HG02571 (cell line): ENCODE measurements at regions not wholly inside any gene's neighbourhood (a gene's known extent, or its start where the extent isn't known, plus 50 kb on each side); places are given as distances from the start of the nearest gene placed in this dataset.
"Not testable (repeated sequence)": the region's sequence is repeated elsewhere in the genome, so short reads cannot be mapped to it uniquely, and the experiment has no call there.

ENCODE experiments used
- ATAC-seq: cut with Tn5 transposase; IDR thresholded peaks from one replicate; pipeline ENCODE4 v1.9.1; 2021; ENCODE audit warnings: mild to moderate bottlenecking, moderate library complexity; ENCODE audit not compliant: unreplicated experiment

DNA sequence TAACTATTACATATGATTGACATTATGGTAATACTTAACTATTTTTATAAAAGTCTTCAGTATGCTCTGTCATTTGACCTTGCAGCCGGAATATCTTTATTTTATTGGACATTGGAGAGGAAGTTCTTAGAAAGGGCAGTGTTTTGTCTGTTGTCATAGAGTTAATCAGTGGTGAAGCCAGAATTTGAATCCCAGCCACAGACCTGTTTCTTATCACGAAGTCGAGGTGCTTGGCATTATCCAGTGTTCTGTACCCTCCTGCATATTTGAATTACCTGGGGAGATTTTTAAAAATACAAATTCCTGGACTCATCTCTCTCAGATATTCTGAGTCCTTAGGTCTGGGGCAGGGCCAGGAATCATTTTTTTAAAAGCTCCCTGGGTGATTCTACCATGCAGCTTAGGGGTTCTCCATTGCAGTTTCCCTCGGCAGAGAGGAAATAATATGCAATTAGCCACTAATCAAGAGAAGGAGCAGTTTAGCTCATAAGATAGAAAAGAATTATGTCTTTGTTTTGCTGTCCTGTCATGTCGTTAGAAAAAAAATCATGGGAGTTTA is 195.6 kb upstream of the CFAP20DC start:
- ATAC-seq = no peak

DNA sequence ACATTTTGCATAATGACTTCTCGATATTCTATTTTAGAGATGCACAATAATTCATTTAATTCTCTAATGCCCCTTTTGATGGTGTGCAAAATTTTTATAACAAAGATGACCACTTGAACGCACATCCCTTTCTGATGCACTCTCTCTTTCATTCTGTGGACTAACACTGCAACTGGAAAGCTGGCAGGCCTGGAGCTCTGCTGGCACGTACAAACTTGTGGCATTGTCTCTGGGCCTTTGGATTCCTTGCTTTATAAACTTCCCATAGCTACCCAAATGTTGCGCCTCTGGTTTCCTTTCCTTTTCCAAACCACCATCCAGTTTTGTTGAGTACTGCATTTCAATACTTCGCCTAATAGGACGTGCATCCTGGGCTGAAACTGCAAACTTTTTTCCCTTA is 194.5 kb upstream of the CFAP20DC start:
- ATAC-seq = no peak

- ATAC-seq = no peak
Measured at GRCh38 chr3:59243476-59243875, 193.7 kb upstream of the CFAP20DC start.

DNA sequence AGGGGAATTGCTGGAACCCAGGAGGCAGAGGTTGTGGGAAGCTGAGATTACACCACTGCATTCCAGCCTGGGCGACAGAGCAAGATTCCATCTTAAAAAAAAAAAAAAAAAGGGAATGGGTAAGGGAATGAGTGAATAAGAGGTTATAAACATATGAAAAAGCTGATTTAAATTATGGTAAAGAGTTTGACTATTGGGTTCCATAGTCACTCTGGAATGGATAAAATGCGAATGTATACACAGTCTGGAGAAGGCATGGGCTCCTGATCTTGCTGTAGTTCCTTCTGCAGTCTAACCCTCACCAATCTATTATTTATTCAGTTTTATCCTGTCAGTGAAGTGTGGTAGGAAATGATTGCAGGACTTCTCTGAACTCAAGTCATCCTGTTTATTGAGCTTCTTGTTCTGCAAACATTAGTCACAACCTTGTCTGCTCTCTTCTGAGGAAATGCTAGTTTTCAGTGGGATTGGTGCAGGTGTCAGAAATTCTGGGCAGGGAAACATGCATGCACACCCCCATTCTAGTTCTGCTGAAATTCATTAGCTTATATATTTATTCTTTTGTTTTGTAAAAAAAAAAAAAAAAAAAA is 190.9 kb upstream of the CFAP20DC start:
- no peak for ATAC-seq

DNA sequence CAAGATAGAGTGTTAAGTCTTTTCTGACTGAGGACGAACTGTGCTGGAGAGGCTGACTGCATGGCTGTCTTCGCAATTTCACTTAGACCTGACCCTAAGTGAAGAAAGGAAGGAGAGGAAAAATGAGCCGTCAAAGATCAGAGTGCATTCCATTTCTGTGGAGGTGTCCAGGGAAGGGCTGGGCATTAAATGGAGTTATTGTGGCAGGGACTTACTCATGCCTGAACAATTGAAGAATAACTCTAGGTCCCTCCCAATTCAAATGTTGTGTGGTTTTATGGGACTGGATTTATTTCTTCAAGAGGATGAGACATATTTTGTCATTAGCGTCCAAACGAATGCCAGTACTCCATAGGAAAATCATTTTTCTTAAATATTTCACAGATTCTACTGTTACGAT is 187.3 kb upstream of the CFAP20DC start:
- no peak for ATAC-seq

DNA sequence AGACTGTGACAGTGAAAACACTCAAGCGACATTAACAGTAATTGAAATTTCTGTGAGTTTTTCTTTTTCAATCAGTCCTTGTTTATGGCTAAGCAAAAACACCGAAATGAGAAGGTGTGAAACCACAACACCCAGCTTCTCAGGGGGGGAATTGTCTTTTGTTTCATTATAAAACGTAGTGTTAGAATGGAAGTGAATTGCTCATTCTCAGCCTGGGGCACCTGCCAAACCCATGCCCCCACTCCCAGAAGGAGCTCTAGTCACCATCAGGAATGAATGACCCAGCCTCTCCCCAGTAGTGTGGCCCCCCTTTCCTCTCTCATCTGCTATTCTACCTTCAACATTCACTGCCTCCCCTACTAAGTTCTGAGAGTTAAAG is 185.8 kb upstream of the CFAP20DC start:
- no peak for ATAC-seq

- ATAC-seq = no peak
Measured at GRCh38 chr3:59234884-59235633, 185.2 kb upstream of the CFAP20DC start.

DNA sequence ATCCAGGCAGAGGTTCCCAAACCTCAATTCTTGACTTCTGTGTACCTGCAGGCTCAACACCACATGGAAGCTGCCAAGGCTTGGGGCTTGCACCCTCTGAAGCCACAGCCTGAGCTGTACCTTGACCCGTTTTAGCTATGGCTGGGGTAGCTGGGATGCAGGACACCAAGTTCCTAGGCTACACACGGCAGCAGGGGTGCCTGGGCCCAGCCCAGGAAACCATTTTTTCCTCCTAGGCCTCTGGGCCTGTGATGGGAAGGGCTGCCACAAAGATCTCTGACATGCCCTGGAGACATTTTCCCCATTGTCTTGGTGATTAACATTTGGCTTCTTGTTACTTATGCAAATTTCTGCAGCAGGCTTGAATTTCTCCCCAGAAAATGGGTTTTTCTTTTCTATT is 180.6 kb upstream of the CFAP20DC start:
- ATAC-seq = not testable (repeated sequence)

- no peak for ATAC-seq
Measured at GRCh38 chr3:59213860-59214259, 164.0 kb upstream of the CFAP20DC start.

DNA sequence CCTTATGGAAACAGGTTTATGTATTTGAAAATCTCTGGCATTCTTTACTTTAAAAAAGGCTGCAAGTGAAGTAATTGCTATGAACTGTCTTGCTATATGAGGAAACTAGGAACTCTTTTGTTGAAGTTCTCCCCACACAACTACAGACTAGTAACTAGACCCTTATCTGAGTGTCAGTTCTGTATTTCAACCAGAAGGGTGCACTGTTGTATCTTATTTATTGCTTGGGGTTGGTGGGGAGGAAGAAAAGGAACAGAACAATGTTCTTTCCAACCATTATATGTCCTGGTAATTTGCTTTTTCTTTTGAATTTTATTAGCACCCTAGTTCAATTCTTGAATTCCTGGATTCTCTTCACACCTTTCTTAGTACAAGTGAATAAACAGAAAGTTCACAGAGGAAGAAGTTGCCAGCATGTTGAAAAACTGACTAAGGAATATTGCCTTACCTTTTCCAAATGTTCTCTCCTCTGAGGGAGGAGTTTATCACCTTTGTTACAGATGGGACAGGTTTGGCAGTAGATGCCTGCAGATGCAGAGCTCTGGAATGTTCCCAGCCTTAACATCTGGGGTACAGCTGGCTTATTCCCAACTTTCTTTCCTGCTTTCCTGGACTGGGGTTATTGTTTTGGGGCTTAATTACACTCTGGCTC is 162.4 kb upstream of the CFAP20DC start:
- ATAC-seq = peak; percentile 72

- no peak for ATAC-seq
Measured at GRCh38 chr3:59210260-59210659, 160.4 kb upstream of the CFAP20DC start.

- ATAC-seq = no peak
Measured at GRCh38 chr3:59192473-59192872, 142.6 kb upstream of the CFAP20DC start.

- ATAC-seq = no peak
Measured at GRCh38 chr3:59191651-59192050, 141.8 kb upstream of the CFAP20DC start.

- no peak for ATAC-seq
Measured at GRCh38 chr3:59189939-59190338, 140.1 kb upstream of the CFAP20DC start.

GRCh38 chr3:59189526-59189925 is 139.7 kb upstream of the CFAP20DC start:
- no peak for ATAC-seq

DNA sequence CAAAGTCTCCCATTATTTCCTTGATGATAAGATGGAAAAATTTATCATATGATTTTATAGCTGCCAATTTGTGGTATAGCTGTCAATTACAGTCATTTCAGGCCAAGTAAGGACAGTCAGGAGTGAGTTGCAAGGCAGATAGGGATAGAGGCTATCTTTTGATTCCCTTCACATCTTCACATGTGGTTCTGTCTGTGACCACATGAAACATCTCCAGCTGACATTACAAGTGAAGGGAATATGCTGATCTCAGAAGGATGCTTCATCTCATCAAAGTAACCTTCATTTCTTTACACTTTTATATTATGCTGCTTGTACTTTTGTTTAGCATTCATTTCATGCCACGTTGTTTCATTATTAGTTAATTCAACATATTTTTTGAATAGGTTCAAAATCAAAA is 136.9 kb upstream of the CFAP20DC start:
- ATAC-seq = no peak

GRCh38 chr3:59185591-59186369 is 136.0 kb upstream of the CFAP20DC start:
- ATAC-seq = no peak

DNA sequence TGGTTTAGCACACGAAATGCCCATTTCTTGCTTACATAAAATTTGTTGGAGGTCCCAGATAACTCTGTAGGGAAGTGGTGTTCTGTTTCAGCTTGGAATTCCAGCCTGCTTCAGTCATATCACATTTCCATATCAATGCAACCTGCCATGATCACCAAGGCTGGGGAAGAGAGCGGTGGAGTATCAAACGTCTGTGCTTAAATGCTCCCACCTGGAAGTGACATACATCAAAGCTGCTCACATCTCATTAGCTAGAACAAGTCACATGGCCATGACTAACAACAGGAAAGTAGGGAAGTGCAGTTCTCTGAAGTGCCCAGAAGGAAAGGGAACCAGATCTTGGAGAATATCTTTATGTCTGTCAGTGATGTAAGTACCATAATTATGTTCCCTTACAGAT is 130.2 kb upstream of the CFAP20DC start:
- ATAC-seq = no peak

- no peak for ATAC-seq
Measured at GRCh38 chr3:59178698-59179097, 128.9 kb upstream of the CFAP20DC start.

DNA sequence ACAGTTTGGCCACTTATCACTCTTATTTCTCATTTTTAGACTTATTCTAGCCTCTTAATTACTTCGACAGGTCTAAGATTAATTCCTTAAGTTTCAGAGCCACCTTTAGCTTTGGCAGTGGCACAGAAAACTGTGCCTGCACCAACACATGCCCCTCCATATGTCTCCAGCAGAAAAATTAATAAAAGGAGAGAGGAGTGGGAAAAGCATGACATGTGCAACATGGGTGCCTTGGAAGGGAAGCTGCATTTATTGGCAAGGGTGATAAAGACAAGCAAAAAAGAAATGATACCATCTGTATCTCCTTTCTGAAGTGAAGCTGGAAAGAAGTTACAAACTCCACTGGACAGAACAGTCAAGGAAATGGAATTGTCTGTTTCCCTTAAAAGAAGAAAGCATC is 121.7 kb upstream of the CFAP20DC start:
- ATAC-seq = no peak

DNA sequence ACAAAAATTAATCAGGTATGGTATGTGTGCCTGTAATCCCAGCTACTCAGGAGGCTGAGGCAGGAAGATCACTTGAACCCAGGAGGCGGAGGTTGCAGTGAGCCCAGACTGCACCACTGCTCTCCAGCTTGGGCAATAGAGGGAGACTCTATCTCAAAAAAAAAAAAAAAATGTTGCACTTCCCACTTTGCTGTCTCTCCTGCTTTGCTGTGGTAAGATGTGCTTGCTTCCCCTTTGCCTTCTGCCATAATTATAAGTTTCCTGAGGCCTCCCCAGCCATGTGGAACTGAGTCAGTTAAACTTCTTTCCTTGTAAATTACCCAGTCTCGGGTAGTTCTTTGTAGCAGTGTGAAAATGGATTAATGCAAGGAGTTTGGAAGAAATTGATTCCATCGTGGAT is 120.3 kb upstream of the CFAP20DC start:
- not testable (repeated sequence) for ATAC-seq
